Choroid plexus epithelial cell (primary cell): ENCODE measurements at regions not wholly inside any gene's neighbourhood (a gene's known extent, or its start where the extent isn't known, plus 50 kb on each side); places are given as distances from the start of the nearest gene placed in this dataset.
"Not testable (repeated sequence)": the region's sequence is repeated elsewhere in the genome, so short reads cannot be mapped to it uniquely, and the experiment has no call there.

ENCODE experiments used
- DNase-seq: peaks from one replicate; pipeline ENCODE4 v3.0.0-alpha.2; 2010; ENCODE audit warnings: low read depth
- H3K4me3 ChIP-seq: 2 replicates; pipeline ENCODE4 v1.5.1; 2011; ENCODE audit warnings: low read depth, mild to moderate bottlenecking, control low read depth, low read length, moderate library complexity
- TF ChIP-seq, protein P1 (sequence below): conservative IDR thresholded peaks from 2 replicates; pipeline ENCODE4 v1.5.1; 2011; ENCODE audit warnings: low read depth, mild to moderate bottlenecking, control low read depth, inconsistent platforms, low read length, moderate library complexity

DNA sequence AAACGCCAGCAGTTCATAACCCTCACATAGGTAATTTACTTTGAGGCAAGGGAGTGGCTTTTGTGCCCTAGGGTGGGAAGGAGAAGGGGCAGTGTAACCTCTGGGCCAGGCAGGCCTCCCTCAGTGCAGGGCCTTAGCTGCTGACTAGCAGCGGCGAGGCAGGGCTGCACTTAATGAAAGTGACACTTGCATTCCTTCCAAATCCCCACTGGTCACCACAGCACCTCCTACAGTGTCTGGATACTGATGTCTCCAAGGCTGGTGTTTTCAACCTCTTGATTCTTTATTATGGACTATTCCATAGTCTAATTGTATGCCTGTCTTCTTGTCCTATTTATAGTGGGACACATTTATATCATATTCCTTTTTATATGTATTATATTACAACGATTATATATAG, 152.7 kb downstream of the LY86 start:
- TF ChIP-seq, protein P1, sequence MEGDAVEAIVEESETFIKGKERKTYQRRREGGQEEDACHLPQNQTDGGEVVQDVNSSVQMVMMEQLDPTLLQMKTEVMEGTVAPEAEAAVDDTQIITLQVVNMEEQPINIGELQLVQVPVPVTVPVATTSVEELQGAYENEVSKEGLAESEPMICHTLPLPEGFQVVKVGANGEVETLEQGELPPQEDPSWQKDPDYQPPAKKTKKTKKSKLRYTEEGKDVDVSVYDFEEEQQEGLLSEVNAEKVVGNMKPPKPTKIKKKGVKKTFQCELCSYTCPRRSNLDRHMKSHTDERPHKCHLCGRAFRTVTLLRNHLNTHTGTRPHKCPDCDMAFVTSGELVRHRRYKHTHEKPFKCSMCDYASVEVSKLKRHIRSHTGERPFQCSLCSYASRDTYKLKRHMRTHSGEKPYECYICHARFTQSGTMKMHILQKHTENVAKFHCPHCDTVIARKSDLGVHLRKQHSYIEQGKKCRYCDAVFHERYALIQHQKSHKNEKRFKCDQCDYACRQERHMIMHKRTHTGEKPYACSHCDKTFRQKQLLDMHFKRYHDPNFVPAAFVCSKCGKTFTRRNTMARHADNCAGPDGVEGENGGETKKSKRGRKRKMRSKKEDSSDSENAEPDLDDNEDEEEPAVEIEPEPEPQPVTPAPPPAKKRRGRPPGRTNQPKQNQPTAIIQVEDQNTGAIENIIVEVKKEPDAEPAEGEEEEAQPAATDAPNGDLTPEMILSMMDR = no peak
- H3K4me3 ChIP-seq = no peak overlapping the region
- DNase-seq = no peak

DNA sequence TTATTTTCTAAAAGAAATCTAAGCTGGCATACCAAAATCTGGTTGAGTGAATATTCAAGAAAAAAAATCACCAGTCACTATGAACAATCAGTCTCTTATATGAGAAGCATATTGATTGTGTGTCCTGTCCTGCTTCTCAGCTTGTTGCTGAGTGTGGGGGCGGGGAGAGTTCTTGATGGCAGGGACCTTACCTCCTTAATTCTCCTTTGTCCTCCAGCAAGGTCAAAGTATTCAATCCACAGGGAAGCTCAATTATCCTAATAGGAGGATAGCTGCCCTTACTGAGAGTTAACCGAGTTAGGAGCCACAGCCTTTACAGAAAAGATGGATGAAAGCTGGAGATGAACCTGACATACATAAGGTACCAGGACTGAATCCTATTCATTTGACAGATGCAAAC, 154.0 kb downstream of the LY86 start:
- no peak overlapping the region for H3K4me3 ChIP-seq
- DNase-seq = no peak
- TF ChIP-seq, protein P1 = no peak

DNA sequence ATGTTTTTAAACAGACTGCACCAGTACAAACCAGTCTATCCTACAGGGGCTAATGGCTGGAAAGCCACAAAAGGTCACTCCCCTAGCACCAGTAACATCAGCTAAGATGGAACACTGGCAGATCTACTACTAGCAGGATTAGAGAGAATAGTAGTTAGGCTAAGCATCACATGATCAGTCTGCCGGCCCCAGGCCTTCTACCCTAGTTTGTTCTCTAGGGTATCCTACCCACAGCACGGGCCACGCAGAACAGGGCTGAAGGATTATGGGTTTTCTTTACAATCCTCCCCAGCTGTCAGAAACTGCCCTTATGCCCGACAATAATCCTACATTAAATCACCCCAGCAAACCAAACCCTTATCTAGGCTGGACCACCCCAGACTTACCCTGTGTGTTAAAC, 156.0 kb downstream of the LY86 start:
- no peak for DNase-seq
- H3K4me3 ChIP-seq = no peak overlapping the region
- TF ChIP-seq, protein P1 = no peak

DNA sequence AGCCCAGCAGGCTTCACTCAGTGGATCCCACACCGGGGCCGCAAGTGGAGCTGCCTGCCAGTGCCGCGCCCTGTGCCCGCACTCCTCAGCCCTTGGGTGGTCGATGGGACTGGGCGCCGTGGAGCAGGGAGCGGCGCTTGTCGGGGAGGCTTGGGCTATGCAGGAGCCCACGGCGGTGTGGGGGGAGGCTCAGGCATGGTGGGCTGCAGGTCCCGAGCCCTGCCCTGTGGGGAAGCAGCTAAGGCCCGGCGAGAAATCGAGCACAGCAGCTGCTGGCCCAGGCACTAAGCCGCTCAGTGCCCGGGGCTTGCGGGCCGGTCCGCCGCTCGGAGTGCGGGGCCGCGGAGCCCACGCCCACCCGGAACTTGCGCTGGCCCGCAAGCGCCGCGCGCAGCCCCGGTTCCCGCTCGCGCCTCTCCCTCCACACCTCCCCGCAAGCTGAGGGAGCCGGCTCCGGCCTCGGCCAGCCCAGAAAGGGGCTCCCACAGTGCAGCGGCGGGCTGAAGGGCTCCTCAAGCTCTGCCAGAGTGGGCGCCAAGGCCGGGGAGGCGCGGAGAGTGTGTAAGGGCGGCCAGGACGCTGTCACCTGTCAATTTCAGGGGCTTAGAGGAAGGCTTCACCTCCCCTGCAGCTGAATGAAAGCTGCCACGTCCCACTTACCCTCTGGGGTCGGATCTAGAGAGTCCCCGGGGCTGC, 157.3 kb downstream of the LY86 start:
- not testable (repeated sequence) for DNase-seq, H3K4me3 ChIP-seq

DNA sequence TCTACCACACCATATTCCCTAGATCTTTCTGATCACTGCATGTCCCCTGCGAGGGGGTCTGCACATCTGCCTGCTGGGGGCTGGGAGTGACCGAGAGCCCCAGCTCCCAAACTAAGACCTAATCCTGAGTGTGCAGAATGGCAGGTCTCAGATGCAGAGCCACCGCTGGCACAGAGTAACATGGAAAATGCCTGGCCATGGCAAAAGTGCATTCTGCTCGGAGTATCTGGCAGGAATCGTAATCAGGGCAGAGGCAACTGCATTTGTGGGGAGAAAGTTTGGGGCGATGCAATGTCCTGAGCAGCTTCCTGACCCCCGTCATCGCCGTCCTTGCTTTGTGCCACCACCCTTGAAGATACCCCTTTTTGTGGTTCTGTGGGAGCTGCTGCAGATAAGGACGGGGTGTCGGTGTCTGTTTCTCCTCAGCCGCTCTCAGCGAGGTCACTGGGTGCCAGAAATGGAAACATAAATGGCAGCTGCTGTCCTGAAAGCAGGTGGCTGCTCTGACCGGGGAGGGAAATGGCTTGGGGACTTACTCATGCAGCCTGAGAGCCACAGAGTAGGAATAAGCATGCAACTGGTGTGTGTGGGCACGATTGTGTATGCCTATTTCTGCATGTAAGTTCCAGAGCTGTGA, 157.9 kb downstream of the LY86 start:
- DNase-seq = no peak
- H3K4me3 ChIP-seq = no peak overlapping the region
- TF ChIP-seq, protein P1 = no peak

DNA sequence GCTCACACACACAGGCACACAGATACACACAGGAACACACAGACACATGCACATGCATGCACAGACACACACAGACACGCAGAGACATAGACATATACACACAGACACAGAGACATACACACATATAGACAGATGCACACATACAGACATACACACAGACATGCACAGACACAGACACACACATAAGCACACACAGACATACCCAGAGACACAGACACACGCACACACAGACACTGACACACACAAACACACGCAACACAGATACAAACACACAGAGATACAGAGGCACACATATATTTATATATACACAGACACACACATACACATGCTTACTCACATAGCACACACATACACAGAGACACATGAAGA, 158.4 kb downstream of the LY86 start:
- TF ChIP-seq, protein P1 = no peak
- H3K4me3 ChIP-seq = no peak overlapping the region
- DNase-seq = no peak

DNA sequence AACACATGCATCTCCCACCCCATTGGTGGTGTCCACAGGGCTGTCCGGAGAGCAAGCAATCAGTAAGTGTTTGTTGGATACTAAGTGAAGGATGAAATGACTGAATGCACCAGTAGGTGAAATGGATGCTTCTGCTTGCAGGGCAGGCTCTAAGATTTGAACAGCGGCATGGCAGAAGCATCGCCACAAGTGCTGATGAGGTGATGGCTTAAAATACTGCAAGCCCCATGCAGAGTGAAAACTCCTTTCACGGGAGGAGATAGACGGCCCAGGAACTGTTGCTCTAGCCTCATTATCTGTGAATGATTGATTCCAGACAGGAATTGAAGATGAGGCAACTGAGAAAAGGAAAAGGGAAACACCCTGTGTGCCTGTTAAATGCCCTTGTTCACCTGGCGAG, 158.9 kb downstream of the LY86 start:
- DNase-seq = no peak
- TF ChIP-seq, protein P1 = no peak
- H3K4me3 ChIP-seq = no peak overlapping the region
